ENCODE measurements at regions not wholly inside any gene's neighbourhood (a gene's known extent, or its start where the extent isn't known, plus 50 kb on each side); places are given as distances from the start of the nearest gene placed in this dataset.

GRCh38 chr4:188780028-188780427 lies 640.8 kb downstream of the TRIML1 start:
- no peak for TF ChIP-seq CTCF (IDR thresholded peaks at IDR 0.05)
- no peak for TF ChIP-seq POLR2A (IDR thresholded peaks at IDR 0.05)
